ENCODE measurements at regions not wholly inside any gene's neighbourhood (a gene's known extent, or its start where the extent isn't known, plus 50 kb on each side); places are given as distances from the start of the nearest gene placed in this dataset.
"Not testable (repeated sequence)": the region's sequence is repeated elsewhere in the genome, so short reads cannot be mapped to it uniquely, and the experiment has no call there.

- CTCF ChIA-PET = interaction anchor here (1.7 kb wide), 1 partner anchor 28 kb away, joined by 3 read pairs; no protein-coding TSS in a partner anchor
- TF ChIP-seq CTCF (IDR thresholded peaks at IDR 0.05; ENCODE audit: control extremely low read depth, extremely low read depth, low read depth, missing control alignments) = no peak
- DNase-seq (ENCODE audit: extremely low spot score) = no peak
- POLR2A ChIA-PET = no interaction called here
These were observed 388.7 kb downstream of the PTPRU start for GRCh38 chr1:29625084-29625420.

- no peak for TF ChIP-seq CTCF (IDR thresholded peaks at IDR 0.05; ENCODE audit: control extremely low read depth, extremely low read depth, low read depth, missing control alignments)
- no peak for DNase-seq (ENCODE audit: extremely low spot score)
- ChIA-PET CTCF (interaction anchor here (1.7 kb wide), 1 partner anchor 28 kb away, joined by 3 read pairs; no protein-coding TSS in a partner anchor), POLR2A (no interaction called here)
These were observed 388.2 kb downstream of the PTPRU start for GRCh38 chr1:29624320-29625083.

GRCh38 chr1:29623501-29623900 is 387.2 kb downstream of the PTPRU start:
- DNase-seq (ENCODE audit: extremely low spot score) = no peak
- ChIA-PET CTCF (interaction anchor here (0.8 kb wide), 1 partner anchor 12 kb away, joined by 3 read pairs; no protein-coding TSS in a partner anchor), POLR2A (no interaction called here)

GRCh38 chr1:29621826-29622435 is 385.6 kb downstream of the PTPRU start:
- no peak for TF ChIP-seq CTCF (IDR thresholded peaks at IDR 0.05; ENCODE audit: control extremely low read depth, extremely low read depth, low read depth, missing control alignments)
- POLR2A ChIA-PET = no interaction called here
- DNase-seq (ENCODE audit: extremely low spot score) = no peak
- CTCF ChIA-PET = interaction anchor here (0.8 to 1.1 kb wide), 2 partner anchors 13 to 19 kb away, joined by 3 read pairs; no protein-coding TSS in a partner anchor

More at GRCh38 chr1:29623501-29623900, 387.2 kb downstream of the PTPRU start:
- no peak for TF ChIP-seq CTCF (IDR thresholded peaks at IDR 0.05; ENCODE audit: control extremely low read depth, extremely low read depth, low read depth, missing control alignments)

- CTCF ChIA-PET = interaction anchor here (1.1 kb wide), 1 partner anchor 11 kb away, joined by 3 read pairs; no protein-coding TSS in a partner anchor
- no peak for DNase-seq (ENCODE audit: extremely low spot score)
- POLR2A ChIA-PET = no interaction called here
- no peak for TF ChIP-seq CTCF (IDR thresholded peaks at IDR 0.05; ENCODE audit: control extremely low read depth, extremely low read depth, low read depth, missing control alignments)
These were observed 384.3 kb downstream of the PTPRU start for GRCh38 chr1:29620631-29621030.

GRCh38 chr1:29607236-29607635 is 370.9 kb downstream of the PTPRU start:
- ChIA-PET CTCF (no interaction called here), POLR2A (no interaction called here)
- no peak for TF ChIP-seq CTCF (IDR thresholded peaks at IDR 0.05; ENCODE audit: control extremely low read depth, extremely low read depth, low read depth, missing control alignments)
- DNase-seq (ENCODE audit: extremely low spot score) = no peak

GRCh38 chr1:29604796-29605195 is 368.5 kb downstream of the PTPRU start:
- CTCF ChIA-PET = interaction anchor here (1.0 kb wide), 1 partner anchor 37 kb away, joined by 3 read pairs; no protein-coding TSS in a partner anchor
- POLR2A ChIA-PET = not testable (repeated sequence)

More at GRCh38 chr1:29604796-29605195, 368.5 kb downstream of the PTPRU start:
- DNase-seq (ENCODE audit: extremely low spot score) = not testable (repeated sequence)

Measured in GM10248 (cell line).